HepG2 (cell line): ENCODE measurements at regions not wholly inside any gene's neighbourhood (a gene's known extent, or its start where the extent isn't known, plus 50 kb on each side); places are given as distances from the start of the nearest gene placed in this dataset.

Source experiments
- ATAC-seq: fragments of 200-7000 bp; cut with Tn5 transposase; 3 replicates; pipeline ENCODE4 v1.9.1; 2020; ENCODE audit warnings: mild to moderate bottlenecking, moderate library complexity
- BruUV-seq: library from RNA; stranded (reverse); fragments of 400-500 nt; replicated peaks from 2 replicates; lab custom pipeline; 2021; lab: Mats Ljungman, UMichigan
- CTCF ChIA-PET: fragments of 300-600 bp; formaldehyde crosslinking; extraction: SDS; loops from one replicate; lab custom pipeline; 2021; ENCODE audit warnings: low total read pairs, inconsistent platforms, low intra/inter-chr PET ratio; lab: Yijun Ruan, JAX
- POLR2A ChIA-PET: fragments of 350-600 bp; sonication (Branson Sonifier 250); formaldehyde crosslinking; loops from one replicate; lab custom pipeline; 2020; ENCODE audit warnings: antibody characterized with exemption, inconsistent platforms; lab: Yijun Ruan, JAX
- DNase-seq: peaks from one replicate; pipeline ENCODE4 v3.0.0-alpha.2; 2015; ENCODE audit warnings: low spot score
- FAIRE-seq: peaks from 3 replicates; lab custom pipeline; 2011; peaks lifted over from hg19 to GRCh38; lab: Jason Lieb, UNC
- H2AFZ ChIP-seq: one replicate; pipeline ENCODE4 v1.6.1; 2011; ENCODE audit warnings: low read length, inconsistent platforms
- H3K27ac ChIP-seq: fragments of 300-600 bp; 3 replicates; pipeline ENCODE4 v1.8.0; 2011; ENCODE audit warnings: mixed run types, mild to moderate bottlenecking, mixed read lengths, low read length, inconsistent platforms; ENCODE audit not compliant: insufficient read depth; ENCODE audit errors: extremely low read length
- H3K27me3 ChIP-seq, 2 experiments: fragments of 200-600 bp in 1 of 2; 2 replicates in 1 of 2; 3 replicates in 1 of 2; pipeline versions ENCODE4 v1.6.0 to v1.8.0; 2011; ENCODE audit warnings: low read length in 2 of 2, mild to moderate bottlenecking in 2 of 2, moderate library complexity in 2 of 2, inconsistent platforms in 1 of 2; ENCODE audit not compliant: insufficient read depth in 2 of 2, control insufficient read depth in 1 of 2
- H3K36me3 ChIP-seq, 2 experiments: fragments of 200-600 bp in 1 of 2; replicated peaks in 1 of 2; 2 replicates in 1 of 2; 3 replicates in 1 of 2; pipeline versions ENCODE4 v1.5.1 to v1.8.0; 2011; ENCODE audit warnings: low read length in 2 of 2, inconsistent platforms in 1 of 2; ENCODE audit not compliant: insufficient read depth in 2 of 2, control insufficient read depth in 1 of 2
- H3K4me1 ChIP-seq: 2 replicates; pipeline ENCODE4 v1.5.1; 2012; ENCODE audit warnings: low read length, inconsistent platforms; ENCODE audit not compliant: insufficient read depth
- H3K4me2 ChIP-seq: 2 replicates; pipeline ENCODE4 v1.6.0; 2011; ENCODE audit warnings: low read depth, low read length, inconsistent platforms
- H3K4me3 ChIP-seq, 3 experiments: fragments of 200-600 bp in 1 of 3; sonication (generic), shearing (Covaris generic) in 1 of 3; replicated peaks in 1 of 3; 2 replicates each; pipeline ENCODE4 v1.5.1; 2011 to 2016; ENCODE audit warnings: low read length in 3 of 3, inconsistent platforms in 2 of 3, low read depth in 2 of 3, mild to moderate bottlenecking in 2 of 3, control low read depth in 1 of 3, mixed read lengths in 1 of 3; ENCODE audit not compliant: insufficient read depth in 1 of 3
- H3K79me2 ChIP-seq: one replicate; pipeline ENCODE4 v1.6.1; 2011; ENCODE audit warnings: low read length, inconsistent platforms; ENCODE audit not compliant: insufficient read depth
- H3K9ac ChIP-seq: 2 replicates; pipeline ENCODE4 v1.6.0; 2011; ENCODE audit warnings: mild to moderate bottlenecking, low read depth, low read length, inconsistent platforms; ENCODE audit not compliant: insufficient read depth
- H3K9me3 ChIP-seq: 2 replicates; pipeline ENCODE4 v1.5.1; 2012; ENCODE audit warnings: mild to moderate bottlenecking, low read length
- H4K20me1 ChIP-seq: 2 replicates; pipeline ENCODE4 v1.6.0; 2011; ENCODE audit warnings: inconsistent platforms, mild to moderate bottlenecking, low read length, moderate library complexity; ENCODE audit not compliant: insufficient read depth
- AKAP8 ChIP-seq: sonication (generic); formaldehyde crosslinking; IDR thresholded peaks from 2 replicates; pipeline ENCODE4 v1.5.1; 2020; ENCODE audit warnings: mild to moderate bottlenecking, missing genetic modification reagents
- ASH2L ChIP-seq: fragments of 300-600, 200-600 bp; sonication (generic); IDR thresholded peaks from 2 replicates; pipeline ENCODE4 v1.7.0; 2017; ENCODE audit warnings: low read depth, mild to moderate bottlenecking, moderate library complexity, mixed read lengths, low read length; ENCODE audit not compliant: insufficient read length
- ATM ChIP-seq: fragments of 450-650 bp; IDR thresholded peaks from 2 replicates; pipeline ENCODE4 v1.7.1; 2017; ENCODE audit warnings: mild to moderate bottlenecking, borderline replicate concordance
- DPF2 ChIP-seq: sonication (generic); formaldehyde crosslinking; IDR thresholded peaks from 2 replicates; pipeline ENCODE4 v1.4.0; 2020; ENCODE audit warnings: mild to moderate bottlenecking, low read depth, missing genetic modification reagents, borderline replicate concordance
- HNF4A ChIP-seq: sonication (generic); formaldehyde crosslinking; IDR thresholded peaks from 2 replicates; pipeline ENCODE4 v1.4.0; 2020; ENCODE audit warnings: missing genetic modification reagents
- KLF16 ChIP-seq, 2 experiments: sonication (generic) in 1 of 2; formaldehyde crosslinking in 1 of 2; IDR thresholded peaks; 2 replicates each; pipeline versions ENCODE4 v1.6.1 to v1.8.0; 2016 to 2023; ENCODE audit warnings: missing genetic modification reagents in 2 of 2, missing compliant biosample characterization in 1 of 2
- MEF2D ChIP-seq: sonication (generic); formaldehyde crosslinking; IDR thresholded peaks from 2 replicates; pipeline ENCODE4 v1.5.1; 2020; ENCODE audit warnings: mild to moderate bottlenecking, missing genetic modification reagents
- RELA ChIP-seq: sonication (generic); formaldehyde crosslinking; IDR thresholded peaks from 2 replicates; pipeline ENCODE4 v1.4.0; 2020; ENCODE audit warnings: missing genetic modification reagents
- ZKSCAN1 ChIP-seq: fragments of 150-350 bp; IDR thresholded peaks from 2 replicates; pipeline ENCODE4 v1.6.1; 2014; ENCODE audit warnings: low read length
- ZNF251 ChIP-seq: sonication (generic); formaldehyde crosslinking; IDR thresholded peaks from 2 replicates; pipeline ENCODE4 v1.9.0; 2021; ENCODE audit warnings: mild to moderate bottlenecking, missing genetic modification reagents
- ZNF563 ChIP-seq: sonication (generic); formaldehyde crosslinking; IDR thresholded peaks from 2 replicates; pipeline ENCODE4 v1.8.0; 2022; ENCODE audit warnings: mild to moderate bottlenecking, moderate library complexity, missing genetic modification reagents
- ZNF720 ChIP-seq: sonication (generic); formaldehyde crosslinking; IDR thresholded peaks from 2 replicates; pipeline ENCODE4 v1.4.0; 2020; ENCODE audit warnings: missing genetic modification reagents
- ZNF816 ChIP-seq: sonication (generic); formaldehyde crosslinking; IDR thresholded peaks from 2 replicates; pipeline ENCODE4 v1.8.0; 2022; ENCODE audit warnings: missing genetic modification reagents, mild to moderate bottlenecking, borderline replicate concordance
- WGBS: methylation state at CpG from one replicate; pipeline ENCODE4 v1.1.6; 2017; ENCODE audit warnings: low lambda C conversion rate; 5-methylcytosine and 5-hydroxymethylcytosine counted together
- in situ Hi-C: cut with HindIII; loops from 2 replicates; pipeline ENCODE4 v1.10.0; 2017; ENCODE audit warnings: low pct_unique_long_range_greater_than_20kb; ENCODE audit not compliant: extremely low pct_ligation_motif_present
- intact Hi-C: fragments of 100-400 bp; cut with micrococcal nuclease; formaldehyde crosslinking; loops from one replicate; pipeline ENCODE4 v1.10.0; 2022; ENCODE audit not compliant: unreplicated experiment
- TF ChIP-seq, protein P1 (sequence below): sonication (generic); formaldehyde crosslinking; IDR thresholded peaks from 2 replicates; pipeline ENCODE4 v1.5.0; 2020; ENCODE audit warnings: mild to moderate bottlenecking, missing genetic modification reagents, moderate library complexity
- TF ChIP-seq, protein P2 (sequence below), 2 experiments: IDR thresholded peaks; 2 replicates each; pipeline ENCODE4 v1.6.1; 2011 to 2012; ENCODE audit warnings: low read length in 2 of 2, borderline replicate concordance in 1 of 2, low read depth in 1 of 2, mild to moderate bottlenecking in 1 of 2, moderate library complexity in 1 of 2

DNA sequence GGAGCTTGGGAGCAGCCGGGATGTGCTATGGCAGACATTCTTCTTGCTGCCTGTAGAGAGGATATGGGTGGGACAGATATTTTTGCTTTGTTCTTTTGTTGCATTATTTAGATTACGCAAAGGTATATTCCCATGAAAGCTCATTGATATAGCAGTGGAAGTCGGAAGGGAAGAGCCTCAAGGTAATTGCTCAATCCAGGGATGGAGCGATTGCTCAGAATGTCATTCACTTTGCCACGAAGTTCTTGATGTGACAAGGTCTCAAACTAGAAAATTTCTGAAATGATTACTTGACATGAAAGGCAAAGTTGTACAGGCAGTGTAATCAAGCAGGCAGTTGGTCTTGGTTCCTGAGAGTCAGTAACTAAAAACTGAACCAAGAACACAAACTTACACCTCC, 615.6 kb upstream of the CDH4 start:
- ATAC-seq (no peak), FAIRE-seq (no peak), DNase-seq (no peak)
- no peak overlapping the region for H3K4me2 ChIP-seq
- H3K79me2 ChIP-seq: no peaks in the 10 kb centered on the region
- in situ Hi-C loops: no loop called here
- no peaks in the 10 kb centered on the region for H3K4me1 ChIP-seq
- H4K20me1 ChIP-seq: no peaks in the 10 kb centered on the region
- peaks cover 93% of the 10 kb centered on the region for H3K9me3 ChIP-seq
- 44% methylated on average over 5 of the region's 5 CpGs for WGBS
- no peak overlapping the region for H3K27ac ChIP-seq
- no peak overlapping the region for H3K4me3 ChIP-seq
- TF ChIP-seq HNF4A (CRISPR knock-in tag) (no peak), ZNF816 (no peak), AKAP8 (CRISPR knock-in tag) (no peak), ZKSCAN1 (no peak), ZNF563 (CRISPR knock-in tag) (no peak), ASH2L (no peak), KLF16 (CRISPR knock-in tag; IDR thresholded peaks at IDR 0.05) (no peak), MEF2D (CRISPR knock-in tag) (no peak), RELA (CRISPR knock-in tag) (no peak), ZNF720 (no peak), ZNF251 (CRISPR knock-in tag) (no peak), ATM (no peak), DPF2 (CRISPR knock-in tag) (no peak)
- TF ChIP-seq, protein P1, sequence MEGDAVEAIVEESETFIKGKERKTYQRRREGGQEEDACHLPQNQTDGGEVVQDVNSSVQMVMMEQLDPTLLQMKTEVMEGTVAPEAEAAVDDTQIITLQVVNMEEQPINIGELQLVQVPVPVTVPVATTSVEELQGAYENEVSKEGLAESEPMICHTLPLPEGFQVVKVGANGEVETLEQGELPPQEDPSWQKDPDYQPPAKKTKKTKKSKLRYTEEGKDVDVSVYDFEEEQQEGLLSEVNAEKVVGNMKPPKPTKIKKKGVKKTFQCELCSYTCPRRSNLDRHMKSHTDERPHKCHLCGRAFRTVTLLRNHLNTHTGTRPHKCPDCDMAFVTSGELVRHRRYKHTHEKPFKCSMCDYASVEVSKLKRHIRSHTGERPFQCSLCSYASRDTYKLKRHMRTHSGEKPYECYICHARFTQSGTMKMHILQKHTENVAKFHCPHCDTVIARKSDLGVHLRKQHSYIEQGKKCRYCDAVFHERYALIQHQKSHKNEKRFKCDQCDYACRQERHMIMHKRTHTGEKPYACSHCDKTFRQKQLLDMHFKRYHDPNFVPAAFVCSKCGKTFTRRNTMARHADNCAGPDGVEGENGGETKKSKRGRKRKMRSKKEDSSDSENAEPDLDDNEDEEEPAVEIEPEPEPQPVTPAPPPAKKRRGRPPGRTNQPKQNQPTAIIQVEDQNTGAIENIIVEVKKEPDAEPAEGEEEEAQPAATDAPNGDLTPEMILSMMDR (CRISPR knock-in tag): no peak
- TF ChIP-seq, protein P2, sequence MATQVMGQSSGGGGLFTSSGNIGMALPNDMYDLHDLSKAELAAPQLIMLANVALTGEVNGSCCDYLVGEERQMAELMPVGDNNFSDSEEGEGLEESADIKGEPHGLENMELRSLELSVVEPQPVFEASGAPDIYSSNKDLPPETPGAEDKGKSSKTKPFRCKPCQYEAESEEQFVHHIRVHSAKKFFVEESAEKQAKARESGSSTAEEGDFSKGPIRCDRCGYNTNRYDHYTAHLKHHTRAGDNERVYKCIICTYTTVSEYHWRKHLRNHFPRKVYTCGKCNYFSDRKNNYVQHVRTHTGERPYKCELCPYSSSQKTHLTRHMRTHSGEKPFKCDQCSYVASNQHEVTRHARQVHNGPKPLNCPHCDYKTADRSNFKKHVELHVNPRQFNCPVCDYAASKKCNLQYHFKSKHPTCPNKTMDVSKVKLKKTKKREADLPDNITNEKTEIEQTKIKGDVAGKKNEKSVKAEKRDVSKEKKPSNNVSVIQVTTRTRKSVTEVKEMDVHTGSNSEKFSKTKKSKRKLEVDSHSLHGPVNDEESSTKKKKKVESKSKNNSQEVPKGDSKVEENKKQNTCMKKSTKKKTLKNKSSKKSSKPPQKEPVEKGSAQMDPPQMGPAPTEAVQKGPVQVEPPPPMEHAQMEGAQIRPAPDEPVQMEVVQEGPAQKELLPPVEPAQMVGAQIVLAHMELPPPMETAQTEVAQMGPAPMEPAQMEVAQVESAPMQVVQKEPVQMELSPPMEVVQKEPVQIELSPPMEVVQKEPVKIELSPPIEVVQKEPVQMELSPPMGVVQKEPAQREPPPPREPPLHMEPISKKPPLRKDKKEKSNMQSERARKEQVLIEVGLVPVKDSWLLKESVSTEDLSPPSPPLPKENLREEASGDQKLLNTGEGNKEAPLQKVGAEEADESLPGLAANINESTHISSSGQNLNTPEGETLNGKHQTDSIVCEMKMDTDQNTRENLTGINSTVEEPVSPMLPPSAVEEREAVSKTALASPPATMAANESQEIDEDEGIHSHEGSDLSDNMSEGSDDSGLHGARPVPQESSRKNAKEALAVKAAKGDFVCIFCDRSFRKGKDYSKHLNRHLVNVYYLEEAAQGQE (IDR thresholded peaks at IDR 0.05; ENCODE audit: borderline replicate concordance in 1 of 2, low read depth in 1 of 2, low read length in 2 of 2): no peak
- BruUV-seq: no TSS peak
- ChIA-PET POLR2A (no interaction called here), CTCF (no interaction called here)
- H3K9ac ChIP-seq: no peak overlapping the region
- H2AFZ ChIP-seq: no peak overlapping the region
- intact Hi-C loops: no loop called here
- no peaks in the 10 kb centered on the region for H3K27me3 ChIP-seq
- H3K36me3 ChIP-seq: no peaks in the 10 kb centered on the region
